ENCODE measurements at regions not wholly inside any gene's neighbourhood (a gene's known extent, or its start where the extent isn't known, plus 50 kb on each side); places are given as distances from the start of the nearest gene placed in this dataset.
"Not testable (repeated sequence)": the region's sequence is repeated elsewhere in the genome, so short reads cannot be mapped to it uniquely, and the experiment has no call there.

DNA sequence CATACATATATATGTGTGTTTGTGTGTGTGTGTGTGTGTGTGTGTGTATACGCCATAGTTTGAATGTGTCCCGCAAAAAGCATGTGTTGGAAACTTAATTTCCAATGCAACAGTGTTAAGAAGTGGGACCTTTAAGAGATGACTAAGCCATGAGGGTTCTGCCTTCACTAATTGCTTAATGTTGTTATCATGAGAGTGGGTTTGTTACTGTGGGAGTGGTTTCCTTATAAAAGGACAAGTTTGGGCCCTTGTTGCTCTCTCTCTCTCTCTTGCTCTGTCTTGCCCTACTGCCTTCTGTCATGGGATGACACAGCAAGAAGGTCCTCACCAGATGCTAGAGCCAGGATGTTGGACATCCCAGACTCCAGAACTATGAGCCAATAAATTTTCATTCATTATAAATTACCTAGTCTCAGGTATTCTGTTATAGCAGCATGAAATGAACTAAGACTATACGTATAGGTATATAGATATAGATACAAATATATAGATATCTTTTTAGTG is 103.8 kb upstream of the ZC3H11B start:
- Histone ChIP-seq H3K36me3 (ENCODE audit: control insufficient read depth, insufficient read depth, low read length) (no peaks in the 10 kb centered on the region), H3K4me1 (ENCODE audit: control insufficient read depth, insufficient read depth, low read length) (peaks cover 7% of the 10 kb centered on the region), H3K4me3 (ENCODE audit: low read depth, low read length) (no peak overlapping the region), H3K27me3 (ENCODE audit: control insufficient read depth, insufficient read depth, low read length) (no peaks in the 10 kb centered on the region), H3K27ac (ENCODE audit: low read depth, low read length) (no peak overlapping the region), H3K9ac (ENCODE audit: low read length) (no peak overlapping the region), H3K9me3 (ENCODE audit: control insufficient read depth, insufficient read depth, low read depth, low read length) (no peaks in the 10 kb centered on the region)

DNA sequence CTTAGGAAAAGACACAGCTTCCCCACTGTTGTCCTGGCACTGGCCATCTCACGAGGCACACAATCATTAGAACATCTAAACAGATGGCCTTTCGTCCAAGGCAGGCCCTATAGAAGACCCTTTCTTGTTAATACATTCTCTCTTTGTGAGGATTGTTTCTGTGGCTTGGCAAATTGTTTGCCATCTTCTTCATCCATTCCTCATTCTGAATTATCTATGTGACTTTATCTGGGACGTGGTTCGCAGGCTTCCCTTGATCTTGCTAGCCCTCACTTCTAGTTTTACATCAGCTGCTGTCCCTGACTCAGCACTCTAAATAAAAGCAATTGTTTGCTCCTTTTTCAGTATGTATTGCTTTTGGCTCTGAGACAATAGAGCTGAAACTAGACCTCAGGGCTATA is 101.1 kb upstream of the ZC3H11B start:
- Histone ChIP-seq H3K36me3 (ENCODE audit: control insufficient read depth, insufficient read depth, low read length) (no peaks in the 10 kb centered on the region), H3K9ac (ENCODE audit: low read length) (no peak overlapping the region), H3K9me3 (ENCODE audit: control insufficient read depth, insufficient read depth, low read depth, low read length) (no peaks in the 10 kb centered on the region), H3K4me3 (ENCODE audit: low read depth, low read length) (no peak overlapping the region), H3K27ac (ENCODE audit: low read depth, low read length) (no peak overlapping the region), H3K27me3 (ENCODE audit: control insufficient read depth, insufficient read depth, low read length) (no peaks in the 10 kb centered on the region), H3K4me1 (ENCODE audit: control insufficient read depth, insufficient read depth, low read length) (peaks cover 7% of the 10 kb centered on the region)

DNA sequence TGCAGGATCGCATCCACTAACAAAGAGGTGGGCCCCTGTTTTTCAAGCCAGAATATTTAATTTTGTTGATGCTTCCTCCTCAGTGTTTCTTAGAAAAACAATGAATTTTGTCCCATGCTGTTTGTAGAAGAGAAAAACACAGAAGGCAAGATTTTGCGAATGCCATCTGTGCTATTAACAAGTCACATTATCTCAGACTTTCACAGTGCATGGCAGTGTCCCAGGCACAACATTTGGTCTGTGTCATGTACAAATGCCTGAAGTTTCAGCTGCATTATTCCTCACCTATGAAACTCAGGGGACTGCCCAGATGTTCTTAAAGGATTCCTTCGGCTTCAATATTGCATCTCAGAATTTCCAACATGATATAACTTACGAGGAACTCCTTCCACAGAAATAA is 99.6 kb upstream of the ZC3H11B start:
- Histone ChIP-seq H3K4me1 (ENCODE audit: control insufficient read depth, insufficient read depth, low read length) (peaks cover 7% of the 10 kb centered on the region), H3K36me3 (ENCODE audit: control insufficient read depth, insufficient read depth, low read length) (no peaks in the 10 kb centered on the region), H3K4me3 (ENCODE audit: low read depth, low read length) (no peak overlapping the region), H3K9ac (ENCODE audit: low read length) (no peak overlapping the region), H3K9me3 (ENCODE audit: control insufficient read depth, insufficient read depth, low read depth, low read length) (no peaks in the 10 kb centered on the region), H3K27ac (ENCODE audit: low read depth, low read length) (no peak overlapping the region), H3K27me3 (ENCODE audit: control insufficient read depth, insufficient read depth, low read length) (no peaks in the 10 kb centered on the region)

DNA sequence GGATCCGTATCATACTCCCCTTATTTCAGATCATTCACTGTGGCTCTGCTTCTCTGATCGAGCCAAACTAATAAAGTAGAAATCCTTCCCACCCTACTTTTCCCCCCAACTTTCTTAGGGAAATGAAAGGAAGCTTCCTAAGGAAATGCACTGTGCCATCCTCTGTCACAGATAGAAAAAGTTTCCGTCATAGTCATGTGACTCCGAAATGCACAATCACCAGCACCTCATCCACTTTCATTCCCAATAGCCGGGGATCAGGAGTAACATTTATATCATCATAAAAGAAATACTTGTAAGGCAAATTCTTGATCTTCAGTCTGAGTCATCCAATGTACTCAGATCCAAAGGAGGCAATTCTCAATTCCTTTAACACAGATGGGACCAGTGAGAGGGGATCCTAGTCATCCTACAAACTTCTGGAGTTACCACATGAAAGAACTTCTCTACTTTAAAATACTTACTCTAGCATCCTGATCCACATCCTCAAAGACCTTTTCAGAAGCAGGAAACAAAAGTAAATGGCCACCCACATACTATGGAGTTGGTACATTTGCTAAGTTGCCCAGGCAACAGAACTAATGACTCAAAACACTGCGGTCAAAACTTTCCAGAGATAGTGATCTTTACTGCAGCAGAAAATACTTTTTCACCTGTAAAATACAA is 97.8 kb upstream of the ZC3H11B start:
- H3K27ac ChIP-seq (ENCODE audit: low read depth, low read length), result no peak overlapping the region

DNA sequence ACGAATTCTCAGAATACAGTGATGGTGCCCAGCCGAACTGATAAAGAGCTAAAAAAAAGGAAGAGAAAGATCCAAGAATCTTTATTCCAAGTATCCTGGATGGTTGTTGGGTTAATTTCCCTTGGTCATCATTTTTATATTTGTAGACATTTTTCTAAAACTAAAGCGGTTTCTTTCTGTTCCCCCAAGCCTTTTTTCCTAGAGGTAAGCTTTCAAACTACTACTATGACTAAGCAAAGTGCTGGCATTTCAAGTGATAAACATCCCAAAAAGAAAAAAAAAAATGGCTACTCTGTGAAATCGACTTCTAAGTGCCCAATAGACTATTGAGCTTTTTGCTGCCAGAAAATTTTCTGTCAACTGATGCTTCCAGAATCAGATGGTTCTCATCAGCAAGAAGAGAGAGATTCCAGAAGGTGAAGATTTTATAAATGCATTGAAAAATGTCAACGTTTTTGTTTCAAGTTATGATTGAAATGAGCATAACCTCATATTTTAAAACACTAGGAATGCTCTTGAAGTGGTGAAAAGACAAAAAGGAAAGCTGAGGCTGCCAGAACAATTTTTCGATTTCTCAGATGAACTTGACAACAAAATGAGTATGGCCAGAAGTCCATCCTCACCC is 96.1 kb upstream of the ZC3H11B start:
- Histone ChIP-seq H3K4me3 (ENCODE audit: low read depth, low read length) (no peak overlapping the region), H3K27ac (ENCODE audit: low read depth, low read length) (no peak overlapping the region), H3K4me1 (ENCODE audit: control insufficient read depth, insufficient read depth, low read length) (peaks cover 4% of the 10 kb centered on the region), H3K36me3 (ENCODE audit: control insufficient read depth, insufficient read depth, low read length) (no peaks in the 10 kb centered on the region), H3K27me3 (ENCODE audit: control insufficient read depth, insufficient read depth, low read length) (no peaks in the 10 kb centered on the region), H3K9ac (ENCODE audit: low read length) (no peak overlapping the region), H3K9me3 (ENCODE audit: control insufficient read depth, insufficient read depth, low read depth, low read length) (no peaks in the 10 kb centered on the region)

More for the DNA sequence above, 97.8 kb upstream of the ZC3H11B start:
- Histone ChIP-seq H3K4me3 (ENCODE audit: low read depth, low read length) (no peak overlapping the region), H3K4me1 (ENCODE audit: control insufficient read depth, insufficient read depth, low read length) (peaks cover 7% of the 10 kb centered on the region), H3K9me3 (ENCODE audit: control insufficient read depth, insufficient read depth, low read depth, low read length) (no peaks in the 10 kb centered on the region), H3K27me3 (ENCODE audit: control insufficient read depth, insufficient read depth, low read length) (no peaks in the 10 kb centered on the region), H3K9ac (ENCODE audit: low read length) (no peak overlapping the region), H3K36me3 (ENCODE audit: control insufficient read depth, insufficient read depth, low read length) (no peaks in the 10 kb centered on the region)

DNA sequence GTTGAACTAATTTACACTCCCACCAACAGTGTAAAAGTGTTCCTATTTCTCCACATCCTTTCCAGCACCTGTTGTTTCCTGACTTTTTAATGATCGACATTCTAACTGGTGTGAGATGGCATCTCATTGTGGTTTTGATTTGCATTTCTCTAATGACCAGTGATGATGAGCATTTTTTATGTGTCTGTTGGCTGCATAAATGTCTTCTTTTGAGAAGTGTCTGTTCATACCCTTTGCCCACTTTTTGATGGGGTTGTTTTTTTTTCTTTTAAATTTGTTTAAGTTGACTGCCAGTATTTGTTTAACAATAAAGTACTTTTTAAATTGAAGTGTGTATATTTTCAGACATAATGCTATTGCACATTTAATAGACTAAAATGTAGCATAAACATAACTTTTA is 95.0 kb upstream of the ZC3H11B start:
- H3K27me3 ChIP-seq (ENCODE audit: control insufficient read depth, insufficient read depth, low read length); H3K4me1 ChIP-seq (ENCODE audit: control insufficient read depth, insufficient read depth, low read length); H3K9ac ChIP-seq (ENCODE audit: low read length); H3K27ac ChIP-seq (ENCODE audit: low read depth, low read length); H3K36me3 ChIP-seq (ENCODE audit: control insufficient read depth, insufficient read depth, low read length); H3K4me3 ChIP-seq (ENCODE audit: low read depth, low read length); H3K9me3 ChIP-seq (ENCODE audit: control insufficient read depth, insufficient read depth, low read depth, low read length): not testable (repeated sequence)

DNA sequence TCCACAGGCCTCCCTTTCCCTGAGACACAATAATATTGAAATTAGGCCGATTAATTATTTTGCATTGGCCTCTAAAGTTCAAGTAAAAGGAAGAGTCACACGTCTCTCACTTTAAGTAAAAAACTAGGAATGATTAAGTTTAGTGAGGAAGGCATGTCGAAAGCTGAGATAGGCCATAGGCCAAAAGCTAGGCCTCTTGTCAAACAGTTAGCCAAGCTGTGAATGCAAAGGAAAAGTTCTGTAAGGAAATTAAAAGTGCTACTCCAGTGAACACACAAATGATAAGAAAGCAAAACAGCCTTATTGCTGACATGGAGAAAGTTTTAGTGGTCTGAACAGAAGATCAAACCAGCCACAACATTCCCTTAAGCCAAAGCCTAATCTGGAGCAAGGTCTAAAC is 91.4 kb upstream of the ZC3H11B start:
- not testable (repeated sequence) for H3K4me1 ChIP-seq (ENCODE audit: control insufficient read depth, insufficient read depth, low read length); H3K27ac ChIP-seq (ENCODE audit: low read depth, low read length)

DNA sequence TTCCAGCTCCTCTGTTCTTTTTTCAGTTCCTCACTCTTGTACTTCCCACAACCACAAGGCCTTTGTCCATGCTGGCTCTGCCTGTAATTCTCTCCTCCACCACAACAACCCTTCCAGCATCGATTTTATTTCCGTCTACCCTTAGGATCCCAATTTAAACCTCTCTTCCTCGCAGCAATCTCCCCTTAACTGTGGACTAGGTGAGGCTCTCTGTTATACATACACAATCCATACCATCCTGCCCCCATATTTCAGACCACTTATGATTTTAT is 90.4 kb upstream of the ZC3H11B start:
- Histone ChIP-seq H3K27ac (ENCODE audit: low read depth, low read length) (no peak overlapping the region), H3K4me1 (ENCODE audit: control insufficient read depth, insufficient read depth, low read length) (no peaks in the 10 kb centered on the region), H3K4me3 (ENCODE audit: low read depth, low read length) (no peak overlapping the region), H3K9me3 (ENCODE audit: control insufficient read depth, insufficient read depth, low read depth, low read length) (no peaks in the 10 kb centered on the region), H3K27me3 (ENCODE audit: control insufficient read depth, insufficient read depth, low read length) (no peaks in the 10 kb centered on the region), H3K9ac (ENCODE audit: low read length) (no peak overlapping the region), H3K36me3 (ENCODE audit: control insufficient read depth, insufficient read depth, low read length) (no peaks in the 10 kb centered on the region)

More for the DNA sequence above, 91.4 kb upstream of the ZC3H11B start:
- H3K4me3 ChIP-seq (ENCODE audit: low read depth, low read length); H3K27me3 ChIP-seq (ENCODE audit: control insufficient read depth, insufficient read depth, low read length); H3K36me3 ChIP-seq (ENCODE audit: control insufficient read depth, insufficient read depth, low read length); H3K9me3 ChIP-seq (ENCODE audit: control insufficient read depth, insufficient read depth, low read depth, low read length); H3K9ac ChIP-seq (ENCODE audit: low read length): not testable (repeated sequence)

DNA sequence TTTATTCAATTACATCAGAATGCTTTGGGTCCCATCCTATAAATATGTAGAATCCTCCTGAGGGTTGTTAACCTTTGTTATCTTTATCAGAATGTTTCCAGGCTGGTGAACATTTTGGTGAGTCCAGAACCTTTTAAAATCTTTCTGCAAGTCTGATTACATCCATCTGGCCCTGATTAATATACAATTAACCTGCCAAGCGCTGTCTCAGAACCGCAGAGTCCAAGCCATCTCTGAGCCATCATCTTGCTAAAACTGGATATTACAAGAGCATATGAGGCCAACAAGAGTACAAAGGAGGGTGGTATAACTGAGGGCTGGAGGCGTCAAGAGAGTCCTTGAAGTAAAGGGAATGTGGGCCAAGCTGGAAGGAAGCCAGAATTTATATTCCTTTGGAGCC is 88.6 kb upstream of the ZC3H11B start:
- Histone ChIP-seq H3K9me3 (ENCODE audit: control insufficient read depth, insufficient read depth, low read depth, low read length) (no peaks in the 10 kb centered on the region), H3K27me3 (ENCODE audit: control insufficient read depth, insufficient read depth, low read length) (no peaks in the 10 kb centered on the region), H3K36me3 (ENCODE audit: control insufficient read depth, insufficient read depth, low read length) (no peaks in the 10 kb centered on the region), H3K27ac (ENCODE audit: low read depth, low read length) (no peak overlapping the region), H3K4me3 (ENCODE audit: low read depth, low read length) (no peak overlapping the region), H3K9ac (ENCODE audit: low read length) (no peak overlapping the region), H3K4me1 (ENCODE audit: control insufficient read depth, insufficient read depth, low read length) (no peaks in the 10 kb centered on the region)

DNA sequence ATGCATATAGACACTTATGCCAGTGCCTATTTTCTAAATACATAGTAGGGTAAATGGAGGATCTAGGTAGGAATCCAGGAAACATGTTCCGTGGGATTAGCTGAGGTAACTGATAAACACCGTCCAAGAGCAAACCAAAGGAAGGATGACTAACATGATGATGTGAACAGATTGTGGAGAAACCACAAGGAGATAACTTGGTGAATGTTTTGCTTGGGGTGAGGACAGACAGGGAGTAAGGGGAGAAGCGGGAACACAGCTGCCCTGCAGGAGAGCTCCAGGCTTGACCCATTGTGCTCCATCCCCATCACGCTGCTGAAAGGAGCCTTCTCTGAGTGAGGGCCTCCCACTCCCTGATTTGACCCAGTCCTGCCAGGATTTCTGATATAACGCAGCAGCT is 87.0 kb upstream of the ZC3H11B start:
- H3K9me3 ChIP-seq (ENCODE audit: control insufficient read depth, insufficient read depth, low read depth, low read length), result no peaks in the 10 kb centered on the region
- H3K36me3 ChIP-seq (ENCODE audit: control insufficient read depth, insufficient read depth, low read length), result no peaks in the 10 kb centered on the region
- H3K4me3 ChIP-seq (ENCODE audit: low read depth, low read length), result no peak overlapping the region
- no peak overlapping the region for H3K9ac ChIP-seq (ENCODE audit: low read length)
- H3K4me1 ChIP-seq (ENCODE audit: control insufficient read depth, insufficient read depth, low read length), result no peaks in the 10 kb centered on the region
- H3K27me3 ChIP-seq (ENCODE audit: control insufficient read depth, insufficient read depth, low read length), result no peaks in the 10 kb centered on the region
- H3K27ac ChIP-seq (ENCODE audit: low read depth, low read length), result no peak overlapping the region

DNA sequence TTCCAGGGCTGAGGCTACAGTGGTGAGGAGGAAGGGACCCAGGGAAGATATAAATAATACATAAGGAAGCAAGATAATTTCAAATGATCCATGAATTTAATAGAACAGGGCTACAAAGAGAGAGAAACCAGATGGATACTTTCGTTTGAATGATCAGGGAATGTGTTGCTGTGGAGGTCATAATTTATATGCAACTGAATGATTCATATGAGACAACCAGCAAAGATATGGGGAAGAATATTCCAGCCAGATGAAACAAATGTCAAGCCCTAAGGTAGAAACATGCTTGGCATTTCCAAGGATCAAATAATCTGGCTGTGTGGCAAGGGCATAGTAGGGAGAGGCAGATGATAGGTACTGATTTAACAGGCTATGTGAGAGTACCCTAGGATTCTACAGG is 84.8 kb upstream of the ZC3H11B start:
- Histone ChIP-seq H3K9ac (ENCODE audit: low read length) (no peak overlapping the region), H3K4me1 (ENCODE audit: control insufficient read depth, insufficient read depth, low read length) (no peaks in the 10 kb centered on the region), H3K9me3 (ENCODE audit: control insufficient read depth, insufficient read depth, low read depth, low read length) (no peaks in the 10 kb centered on the region), H3K4me3 (ENCODE audit: low read depth, low read length) (no peak overlapping the region), H3K36me3 (ENCODE audit: control insufficient read depth, insufficient read depth, low read length) (no peaks in the 10 kb centered on the region), H3K27me3 (ENCODE audit: control insufficient read depth, insufficient read depth, low read length) (no peaks in the 10 kb centered on the region), H3K27ac (ENCODE audit: low read depth, low read length) (no peak overlapping the region)
